OCI-LY1 (cell line): ENCODE measurements at regions not wholly inside any gene's neighbourhood (a gene's known extent, or its start where the extent isn't known, plus 50 kb on each side); places are given as distances from the start of the nearest gene placed in this dataset.

Source experiments
- EZH2 ChIP-seq: fragments of 200-600 bp; sonication (generic), shearing (Covaris generic); IDR thresholded peaks from 2 replicates; pipeline ENCODE4 v1.8.0; 2017; ENCODE audit warnings: borderline replicate concordance, mixed run types, mild to moderate bottlenecking, antibody characterized with exemption, low read length, moderate library complexity, mixed read lengths
- TF ChIP-seq, protein P1 (sequence below): fragments of 200-600 bp; sonication (generic), shearing (Covaris generic); IDR thresholded peaks from 2 replicates; pipeline ENCODE4 v1.5.1; 2017; ENCODE audit warnings: mild to moderate bottlenecking, antibody characterized with exemption, low read length, moderate library complexity, mixed read lengths

DNA sequence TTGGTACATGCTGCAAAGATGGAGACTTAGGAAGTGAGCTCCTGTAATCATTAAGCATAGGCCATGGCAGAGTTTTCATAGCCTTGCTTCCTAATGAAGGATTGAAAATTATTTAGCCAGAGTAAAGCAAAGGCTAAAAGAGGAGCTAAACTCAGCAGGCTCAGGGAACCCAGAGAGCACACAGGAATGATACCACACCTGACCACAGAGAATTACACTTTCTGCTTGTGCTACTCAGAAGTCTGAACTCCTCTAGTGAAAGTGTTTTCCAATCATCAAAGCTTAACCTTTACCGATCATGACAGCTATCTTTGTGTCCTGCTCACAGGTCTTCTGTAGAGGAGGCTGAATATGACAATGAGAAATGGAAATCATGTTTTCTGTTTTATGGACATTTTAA, 347.7 kb downstream of the OTUD1 start:
- TF ChIP-seq, protein P1, sequence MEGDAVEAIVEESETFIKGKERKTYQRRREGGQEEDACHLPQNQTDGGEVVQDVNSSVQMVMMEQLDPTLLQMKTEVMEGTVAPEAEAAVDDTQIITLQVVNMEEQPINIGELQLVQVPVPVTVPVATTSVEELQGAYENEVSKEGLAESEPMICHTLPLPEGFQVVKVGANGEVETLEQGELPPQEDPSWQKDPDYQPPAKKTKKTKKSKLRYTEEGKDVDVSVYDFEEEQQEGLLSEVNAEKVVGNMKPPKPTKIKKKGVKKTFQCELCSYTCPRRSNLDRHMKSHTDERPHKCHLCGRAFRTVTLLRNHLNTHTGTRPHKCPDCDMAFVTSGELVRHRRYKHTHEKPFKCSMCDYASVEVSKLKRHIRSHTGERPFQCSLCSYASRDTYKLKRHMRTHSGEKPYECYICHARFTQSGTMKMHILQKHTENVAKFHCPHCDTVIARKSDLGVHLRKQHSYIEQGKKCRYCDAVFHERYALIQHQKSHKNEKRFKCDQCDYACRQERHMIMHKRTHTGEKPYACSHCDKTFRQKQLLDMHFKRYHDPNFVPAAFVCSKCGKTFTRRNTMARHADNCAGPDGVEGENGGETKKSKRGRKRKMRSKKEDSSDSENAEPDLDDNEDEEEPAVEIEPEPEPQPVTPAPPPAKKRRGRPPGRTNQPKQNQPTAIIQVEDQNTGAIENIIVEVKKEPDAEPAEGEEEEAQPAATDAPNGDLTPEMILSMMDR: no peak
- no peak for TF ChIP-seq EZH2
